Activated naive CD4-positive, alpha-beta T cell treated with anti-CD3 and anti-CD28 coated beads, Interleukin-2, amount 50 U/mL, for 16 hours (primary cell): ENCODE measurements at regions not wholly inside any gene's neighbourhood (a gene's known extent, or its start where the extent isn't known, plus 50 kb on each side); places are given as distances from the start of the nearest gene placed in this dataset.
"Not testable (repeated sequence)": the region's sequence is repeated elsewhere in the genome, so short reads cannot be mapped to it uniquely, and the experiment has no call there.

Experiments
- DNase-seq: peaks from one replicate; pipeline ENCODE4 v3.0.0-alpha.2; 2020

GRCh38 chr18:68220458-68220857, 494.4 kb downstream of the TMX3 start:
- no peak for DNase-seq

- no peak for DNase-seq
Observed at GRCh38 chr18:68219872-68220271, 495.0 kb downstream of the TMX3 start.

GRCh38 chr18:68219274-68219673, 495.6 kb downstream of the TMX3 start:
- DNase-seq, result no peak

GRCh38 chr18:68215931-68216330, 499.0 kb downstream of the TMX3 start:
- DNase-seq, result no peak

GRCh38 chr18:68186039-68186438, 528.9 kb downstream of the TMX3 start:
- no peak for DNase-seq

- no peak for DNase-seq
Observed at GRCh38 chr18:68181956-68182355, 533.0 kb downstream of the TMX3 start.

GRCh38 chr18:68179811-68180210, 535.1 kb downstream of the TMX3 start:
- no peak for DNase-seq

GRCh38 chr18:68178921-68179320, 536.0 kb downstream of the TMX3 start:
- no peak for DNase-seq

- no peak for DNase-seq
Observed at GRCh38 chr18:68177807-68178702, 536.9 kb downstream of the TMX3 start.

- no peak for DNase-seq
Observed at GRCh38 chr18:68176901-68177300, 538.0 kb downstream of the TMX3 start.

GRCh38 chr18:68172842-68173549, 541.9 kb downstream of the TMX3 start:
- DNase-seq, result no peak

- no peak for DNase-seq
Observed at GRCh38 chr18:68164909-68165308, 550.0 kb downstream of the TMX3 start.

GRCh38 chr18:68153821-68154220, 561.1 kb downstream of the TMX3 start:
- not testable (repeated sequence) for DNase-seq

GRCh38 chr18:68152770-68153169, 562.1 kb downstream of the TMX3 start:
- no peak for DNase-seq

- DNase-seq, result no peak
Observed at GRCh38 chr18:68150961-68151360, 563.9 kb downstream of the TMX3 start.

GRCh38 chr18:68148863-68149262, 566.0 kb downstream of the TMX3 start:
- DNase-seq, result no peak

GRCh38 chr18:68147728-68148127, 567.2 kb downstream of the TMX3 start:
- no peak for DNase-seq

GRCh38 chr18:68121826-68122225, 593.1 kb downstream of the TMX3 start:
- no peak for DNase-seq

GRCh38 chr18:68121308-68121707, 593.6 kb downstream of the TMX3 start:
- DNase-seq, result no peak

GRCh38 chr18:68114989-68115388, 598.5 kb upstream of the DSEL start:
- DNase-seq, result no peak

- DNase-seq, result no peak
Observed at GRCh38 chr18:68104036-68104435, 587.5 kb upstream of the DSEL start.

GRCh38 chr18:68103561-68103960, 587.0 kb upstream of the DSEL start:
- no peak for DNase-seq

GRCh38 chr18:68102117-68102516, 585.6 kb upstream of the DSEL start:
- no peak for DNase-seq

- DNase-seq, result no peak
Observed at GRCh38 chr18:68098655-68099054, 582.1 kb upstream of the DSEL start.
